COLO829 (cell line): ENCODE measurements at regions not wholly inside any gene's neighbourhood (a gene's known extent, or its start where the extent isn't known, plus 50 kb on each side); places are given as distances from the start of the nearest gene placed in this dataset.
"Not testable (repeated sequence)": the region's sequence is repeated elsewhere in the genome, so short reads cannot be mapped to it uniquely, and the experiment has no call there.

Source experiments
- DNase-seq: peaks from one replicate; pipeline ENCODE4 v3.0.0; 2012; ENCODE audit warnings: low spot score

DNA sequence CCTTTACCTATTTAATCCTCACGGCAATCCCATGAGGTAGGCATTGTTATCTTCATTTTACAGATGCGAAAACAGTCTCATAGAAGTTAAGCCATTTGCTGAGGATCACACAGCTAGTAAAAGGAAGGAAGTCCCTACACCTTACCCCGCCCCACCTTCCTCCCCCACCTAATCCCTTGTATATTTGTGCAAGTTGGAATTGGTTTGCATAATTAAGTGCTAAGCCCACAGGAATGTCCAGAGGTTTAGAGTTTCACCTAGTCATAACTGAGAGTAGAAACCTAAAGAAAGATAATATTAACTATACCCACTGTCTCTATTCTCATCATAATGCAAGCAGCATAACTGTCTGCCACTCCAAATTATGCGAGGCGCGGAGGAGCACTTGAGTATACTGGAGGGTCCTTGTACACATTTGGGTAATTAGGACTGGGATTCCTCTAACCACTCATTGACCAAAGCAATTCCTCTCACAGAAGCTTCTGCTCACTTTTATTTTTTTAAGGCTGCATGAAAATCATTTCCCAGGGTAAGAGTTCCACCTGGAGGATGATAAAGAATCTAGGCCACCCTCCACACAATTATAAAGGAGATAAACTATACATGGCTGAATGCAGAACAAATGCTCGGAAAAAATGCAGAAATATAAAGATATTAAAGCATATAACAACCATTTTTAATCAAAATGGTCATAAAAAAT lies 199.9 kb downstream of the FAM181B start:
- no peak for DNase-seq

DNA sequence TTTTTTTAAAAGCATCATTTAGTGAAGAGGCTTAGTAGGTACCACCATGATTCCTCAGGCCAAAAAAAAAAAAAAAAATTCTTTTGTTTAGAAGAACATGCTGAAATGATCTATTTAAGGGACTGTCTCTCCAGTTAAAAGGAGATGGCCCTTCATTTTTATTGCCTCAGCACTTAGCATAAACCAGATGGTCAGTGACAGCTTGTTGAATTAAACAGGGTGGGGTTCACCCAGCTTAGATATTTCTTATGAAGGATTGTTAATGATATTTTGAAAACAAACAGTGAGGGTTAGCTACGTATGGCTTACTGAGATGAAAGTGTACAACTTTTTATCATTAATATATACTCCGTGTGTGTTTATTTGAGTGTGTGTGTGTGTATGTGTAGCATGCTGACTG lies 203.7 kb downstream of the FAM181B start:
- no peak for DNase-seq

DNA sequence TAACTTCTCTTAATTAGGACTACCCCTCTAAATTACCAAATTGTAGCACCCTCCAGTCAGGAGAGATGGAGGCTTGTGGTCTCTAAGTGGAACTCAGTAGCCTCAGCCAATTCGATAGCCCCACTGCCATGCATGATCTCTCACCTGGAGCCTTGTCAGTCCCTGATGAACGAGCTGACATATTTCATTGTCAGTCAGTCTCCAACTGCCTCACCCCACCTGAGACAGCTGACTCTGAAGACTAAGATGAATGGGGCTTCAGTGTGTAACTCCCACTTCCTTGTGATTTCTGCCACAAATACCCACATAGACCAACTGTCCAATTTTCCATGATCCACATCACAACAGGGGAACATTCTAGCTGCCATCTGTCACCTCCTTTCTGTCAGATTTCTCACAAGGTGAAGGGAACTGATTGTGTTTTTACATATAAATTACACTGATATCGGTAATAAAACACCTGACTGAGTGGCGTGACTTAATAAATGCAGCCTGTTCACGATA lies 206.5 kb downstream of the FAM181B start:
- no peak for DNase-seq

DNA sequence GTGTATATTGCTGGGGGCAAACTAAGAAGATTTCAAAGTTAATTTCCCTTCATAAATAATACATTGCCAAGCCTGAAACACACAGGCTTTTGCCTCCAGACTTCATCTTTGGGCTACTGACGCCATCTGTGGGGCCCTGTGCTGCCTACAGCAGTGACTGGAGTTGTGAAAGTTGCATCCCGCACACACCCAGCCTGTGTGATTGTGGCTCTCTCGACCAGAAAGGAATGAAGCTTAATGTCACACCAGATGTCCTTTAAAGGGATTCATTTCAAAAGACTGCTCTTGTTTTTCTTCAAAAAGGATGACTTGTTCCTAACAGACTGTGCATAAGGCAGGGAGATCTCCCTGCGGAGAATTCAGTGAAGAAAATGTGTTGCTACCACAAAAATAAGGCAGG lies 210.5 kb downstream of the FAM181B start:
- no peak for DNase-seq

DNA sequence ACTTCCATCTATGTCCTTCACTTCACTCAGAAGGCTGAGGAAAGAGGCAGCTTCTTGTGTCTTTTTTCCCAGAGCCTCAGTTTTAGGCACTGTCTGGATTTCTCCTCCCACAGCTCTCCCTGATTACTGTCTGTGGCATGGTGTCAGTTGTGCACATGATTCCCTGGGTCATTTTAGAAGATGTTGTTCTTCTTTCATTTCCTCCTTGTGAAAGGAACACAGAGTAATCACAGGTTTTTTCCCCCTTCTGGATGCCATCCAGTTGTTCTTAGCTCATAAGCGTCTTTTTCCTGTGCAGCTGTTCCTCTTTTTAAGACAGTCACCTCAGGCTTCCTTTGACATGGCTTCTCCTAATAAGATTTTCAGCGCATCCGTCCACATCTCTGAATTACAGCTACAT lies 212.2 kb downstream of the FAM181B start:
- DNase-seq: no peak

DNA sequence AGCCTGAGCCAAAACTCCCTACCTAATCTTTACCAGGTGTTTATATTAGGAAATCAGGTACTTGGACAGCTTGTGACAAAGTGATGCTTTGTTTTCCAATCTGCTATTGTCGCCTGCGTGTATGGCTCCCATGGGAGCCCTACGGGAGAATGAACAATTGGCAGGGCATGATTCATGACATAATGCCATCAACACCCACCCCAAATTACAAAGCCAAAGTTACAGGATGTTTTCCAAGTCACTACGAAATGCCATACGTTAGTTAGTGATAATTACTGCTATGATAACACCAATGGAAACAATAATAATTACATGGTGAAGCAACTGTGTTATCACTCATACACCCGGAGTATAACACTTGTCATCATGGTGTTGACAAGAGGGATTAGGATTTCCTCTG lies 226.4 kb downstream of the FAM181B start:
- no peak for DNase-seq

DNA sequence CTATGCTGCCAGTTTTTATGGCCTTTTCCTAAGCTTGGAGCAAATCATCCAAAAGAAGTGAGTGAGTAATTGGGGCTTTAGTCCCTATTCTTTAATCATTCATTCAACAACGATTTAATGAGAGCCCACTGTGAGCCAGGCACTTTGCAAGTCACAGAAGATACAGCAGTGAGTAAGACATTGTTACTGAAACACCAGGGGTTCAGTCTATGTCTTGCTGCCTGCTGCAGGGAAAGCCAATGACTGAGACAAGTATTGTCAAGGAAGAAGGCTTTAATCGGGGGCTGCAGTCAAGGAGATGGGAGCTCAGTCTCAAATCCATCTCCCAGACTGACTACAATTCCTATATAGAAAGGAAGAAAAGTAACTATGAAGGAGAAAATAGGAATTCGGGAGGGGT lies 228.3 kb downstream of the FAM181B start:
- DNase-seq: no peak

DNA sequence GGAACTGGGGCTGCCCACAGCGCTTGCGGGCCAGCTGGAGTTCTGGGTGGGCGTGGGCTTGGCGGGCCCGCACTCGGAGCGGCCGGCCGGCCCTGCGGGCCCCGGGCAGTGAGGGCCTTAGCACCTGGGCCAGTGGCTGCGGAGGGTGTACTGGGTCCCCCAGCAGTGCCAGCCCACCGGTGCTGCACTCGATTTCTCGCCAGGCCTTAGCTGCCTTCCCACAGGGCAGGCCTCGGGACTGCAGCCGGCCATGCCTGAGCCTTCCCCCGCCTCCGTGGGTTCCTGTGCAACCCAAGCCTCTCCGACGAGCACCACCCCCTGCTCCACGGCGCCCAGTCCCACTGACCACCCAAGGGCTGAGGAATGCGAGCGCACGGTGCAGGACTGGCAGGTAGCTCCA lies 232.5 kb downstream of the FAM181B start:
- not testable (repeated sequence) for DNase-seq

DNA sequence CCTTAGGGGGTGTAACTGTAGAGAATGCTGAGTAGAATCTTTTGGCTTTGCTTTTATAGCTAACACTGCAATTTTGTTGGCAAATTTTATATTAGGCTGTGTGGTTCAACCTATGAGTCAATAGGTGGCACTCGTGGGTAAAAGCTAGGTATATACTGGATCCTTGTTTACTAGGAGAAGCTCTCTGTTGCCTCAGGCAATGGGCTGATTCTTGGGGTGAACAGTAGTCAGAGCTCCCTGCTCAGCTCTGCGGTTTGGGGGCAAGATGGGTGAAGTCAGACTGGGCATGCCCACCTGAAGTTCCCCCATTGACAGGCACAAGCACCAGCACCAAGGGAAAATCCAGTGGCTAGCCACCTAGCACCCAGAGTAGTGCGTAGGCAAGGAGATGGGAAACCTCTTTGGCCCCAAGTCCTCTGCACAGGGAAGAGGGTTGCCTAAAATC lies 238.7 kb downstream of the FAM181B start:
- DNase-seq: peak; percentile 15

DNA sequence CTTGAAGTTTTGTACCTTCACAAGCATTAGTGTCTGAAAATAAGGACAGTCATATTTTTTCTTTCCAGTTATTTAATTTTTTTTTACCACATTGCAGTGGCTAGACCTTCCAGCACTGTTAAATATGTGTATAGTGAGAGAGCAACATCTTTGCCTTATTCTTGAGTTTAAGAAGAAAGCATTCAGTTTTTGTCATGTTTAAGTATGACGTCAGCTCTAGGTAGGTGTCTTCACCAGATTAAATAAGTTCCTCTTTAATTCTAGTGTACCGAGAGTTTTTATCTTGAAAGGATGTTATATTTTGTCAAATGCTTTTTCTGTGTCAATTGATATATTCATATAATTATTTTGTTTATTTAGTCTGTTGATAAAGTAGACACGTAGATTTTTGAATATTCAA lies 258.8 kb downstream of the FAM181B start:
- no peak for DNase-seq

DNA sequence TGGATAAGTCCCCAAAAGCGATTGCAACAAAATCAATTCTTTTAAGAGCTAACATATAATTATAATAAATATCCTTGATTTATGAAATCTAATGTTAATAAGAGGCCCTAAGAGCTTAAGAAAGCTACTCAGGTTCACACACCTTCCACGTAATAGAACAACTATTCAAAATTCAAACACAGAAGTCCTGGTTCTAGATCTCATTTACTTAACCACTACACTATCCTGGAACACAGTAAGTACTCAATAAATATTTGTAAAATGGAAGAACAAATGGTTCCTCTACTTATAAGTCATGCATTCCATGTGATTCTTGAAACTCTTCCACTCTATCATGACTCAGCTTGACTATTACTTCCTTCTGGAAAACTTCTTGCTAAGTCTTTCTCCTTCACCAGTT lies 268.2 kb downstream of the FAM181B start:
- no peak for DNase-seq

DNA sequence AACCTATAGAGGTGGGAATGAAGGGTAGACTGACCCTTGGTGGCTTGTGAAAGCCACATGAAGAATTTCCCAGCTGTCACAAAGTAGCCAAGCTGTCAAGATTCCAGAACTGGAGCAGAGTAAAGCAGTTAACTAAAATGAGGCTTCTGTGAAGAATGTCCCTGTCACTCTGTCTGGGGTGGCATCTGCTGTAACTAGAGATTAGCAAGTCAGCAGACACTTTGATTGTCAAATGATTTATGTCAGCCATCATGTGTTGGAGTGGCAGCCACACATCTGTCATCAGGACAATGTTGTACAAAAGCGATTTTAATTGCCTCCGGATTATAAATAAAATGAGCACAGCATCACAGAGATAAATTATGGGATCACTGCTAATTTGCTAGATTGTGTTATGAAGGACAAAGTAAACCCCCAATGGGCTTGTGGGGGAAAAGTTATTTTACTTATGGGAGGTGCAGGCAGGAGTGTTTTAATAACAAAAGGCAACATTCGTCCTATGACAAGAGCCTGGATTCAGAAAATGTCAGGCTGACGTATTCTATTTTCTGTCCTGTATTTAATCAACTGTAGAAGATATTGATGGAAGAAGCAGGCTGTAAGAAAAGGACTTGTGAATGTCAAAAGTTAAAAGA lies 270.9 kb downstream of the FAM181B start:
- DNase-seq: no peak

DNA sequence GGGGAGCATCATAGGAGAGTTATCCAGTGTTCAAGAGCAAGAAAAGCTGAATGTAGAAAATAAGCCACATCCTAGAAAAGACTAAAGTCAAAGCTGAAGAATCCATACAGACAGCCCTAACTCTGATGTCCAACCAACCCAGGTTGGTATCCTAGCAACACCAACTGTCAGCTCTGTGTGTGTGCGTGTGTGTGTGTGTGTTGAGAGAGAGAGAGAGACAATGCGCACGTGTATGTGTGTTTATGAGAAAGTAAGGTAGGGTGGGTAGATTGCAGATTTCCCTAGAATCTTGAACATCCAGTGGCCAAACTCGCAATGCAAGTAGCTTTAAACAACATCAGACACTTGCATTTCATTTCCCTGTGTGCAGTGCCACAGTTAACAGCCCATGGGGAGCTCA lies 274.9 kb downstream of the FAM181B start:
- no peak for DNase-seq

DNA sequence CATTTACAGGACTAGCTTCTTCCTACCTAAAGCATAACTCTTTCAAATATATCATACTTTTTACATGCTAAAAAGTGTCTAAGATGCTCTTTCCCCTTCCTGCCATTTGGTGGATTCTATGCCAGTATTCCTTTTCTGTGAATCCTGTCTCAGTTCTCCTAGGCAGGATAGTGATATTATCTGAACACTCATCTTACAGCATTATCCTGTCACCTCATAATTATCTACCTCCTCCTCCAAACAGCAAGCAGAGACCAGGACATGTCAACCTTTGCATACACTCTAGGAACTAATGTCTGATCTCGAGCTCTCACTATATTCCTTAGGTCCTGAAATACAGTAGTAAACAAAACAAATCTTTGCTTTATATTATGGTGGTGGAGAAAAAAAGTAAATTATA lies 275.5 kb downstream of the FAM181B start:
- no peak for DNase-seq

DNA sequence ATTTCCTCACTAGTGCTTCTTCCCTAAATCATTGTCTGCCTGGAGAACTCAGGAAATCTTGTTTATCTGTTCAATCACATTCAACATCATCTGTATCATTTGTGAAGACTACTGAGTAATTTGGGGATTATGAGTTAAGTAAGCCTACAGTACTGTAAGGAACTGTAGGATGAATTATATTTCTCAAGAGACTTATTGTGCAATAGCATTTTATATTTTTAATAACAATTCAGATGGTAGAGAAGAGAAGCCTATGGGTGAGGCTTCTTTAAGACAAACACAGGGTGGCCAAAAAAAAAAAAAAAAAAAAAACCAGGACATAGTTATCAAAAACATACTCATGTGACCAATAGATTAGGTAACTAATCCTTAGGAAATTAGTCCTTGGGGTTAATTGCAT lies 282.7 kb downstream of the FAM181B start:
- no peak for DNase-seq

DNA sequence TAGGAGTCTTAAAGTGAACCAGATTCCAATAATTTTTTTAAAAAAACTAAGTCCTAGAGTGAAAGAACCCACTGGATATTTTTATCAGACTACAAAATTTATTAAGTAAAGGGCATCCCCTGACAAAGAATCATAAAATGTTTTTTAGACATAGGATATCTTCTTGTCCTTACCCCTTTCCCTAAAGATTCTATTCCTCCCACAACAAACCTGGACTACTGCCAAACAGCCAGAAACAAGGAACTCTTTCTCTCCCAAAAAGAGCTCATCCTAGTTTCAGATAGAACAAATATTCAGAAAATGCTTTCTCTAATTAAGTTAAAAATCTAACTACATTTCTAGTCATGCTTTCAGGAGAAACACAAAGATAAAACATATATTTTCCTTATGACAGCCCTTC lies 327.1 kb downstream of the FAM181B start:
- DNase-seq: peak; percentile 72

DNA sequence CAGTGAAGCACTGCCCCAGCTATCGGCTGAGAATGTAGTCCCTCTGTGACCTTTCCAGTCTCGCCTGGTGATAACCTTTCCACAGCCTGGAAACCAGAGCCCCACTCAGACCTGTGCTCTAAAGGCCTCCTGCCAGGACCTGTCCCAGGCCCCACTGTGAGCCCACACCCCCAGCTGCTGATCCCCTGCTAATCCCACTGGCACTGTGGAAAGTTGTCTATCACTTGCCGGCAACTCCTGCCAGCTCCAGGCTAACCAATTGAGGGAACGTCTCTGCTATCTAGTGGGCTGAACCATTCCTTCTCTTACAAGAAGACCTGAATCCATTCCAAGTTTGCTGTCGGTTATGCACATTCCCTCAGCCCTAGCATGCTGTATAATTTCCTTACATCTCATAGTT lies 328.2 kb downstream of the FAM181B start:
- no peak for DNase-seq

DNA sequence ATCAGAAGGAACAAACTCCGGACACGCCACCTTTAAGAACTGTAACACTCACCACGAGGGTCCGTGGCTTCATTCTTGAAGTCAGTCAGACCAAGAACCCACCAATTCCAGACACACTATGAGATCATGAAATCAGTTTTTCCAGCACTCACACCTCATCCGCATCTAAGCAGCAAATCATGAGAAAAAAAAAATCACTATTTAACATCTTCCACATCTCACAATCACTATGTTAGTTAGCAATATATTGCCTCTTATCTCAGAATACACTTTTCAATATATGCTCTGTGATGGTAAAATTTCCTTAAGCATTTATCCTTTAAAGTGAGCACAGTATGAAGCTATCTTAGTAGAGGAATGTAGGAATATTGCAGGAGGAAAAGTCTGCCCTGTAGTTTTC lies 328.7 kb downstream of the FAM181B start:
- no peak for DNase-seq

DNA sequence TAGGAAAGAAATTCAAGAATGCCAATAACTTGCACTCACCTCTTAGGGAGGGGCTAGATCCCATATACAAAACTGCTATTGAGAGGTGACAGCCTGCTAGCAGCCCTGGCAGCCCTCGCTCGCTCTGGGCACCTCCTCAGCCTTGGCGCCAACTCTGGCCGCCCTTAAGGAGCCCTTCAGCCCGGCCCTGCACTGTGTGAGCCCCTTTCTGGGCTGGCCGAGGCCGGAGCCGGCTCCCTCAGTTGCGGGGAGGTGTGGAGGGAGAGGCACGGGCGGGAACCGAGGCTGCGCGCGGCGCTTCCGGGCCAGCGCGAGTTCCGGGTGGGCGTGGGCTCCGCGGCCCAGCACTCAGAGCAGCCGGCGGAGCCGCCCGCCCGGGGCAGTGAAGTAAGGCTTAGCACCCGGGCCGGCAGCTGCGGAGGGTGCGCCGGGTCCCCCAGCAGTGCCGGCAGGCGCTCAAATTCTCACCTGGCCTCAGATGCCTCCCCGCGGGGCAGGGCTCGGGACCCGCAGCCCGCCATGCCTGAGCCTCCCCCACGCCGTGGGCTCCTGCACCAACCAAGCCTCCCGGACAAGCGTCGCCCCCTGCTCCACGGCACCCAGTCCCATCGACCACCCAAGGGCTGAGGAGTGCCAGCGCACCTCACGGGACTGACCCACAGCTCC lies 329.9 kb downstream of the FAM181B start:
- no peak for DNase-seq

DNA sequence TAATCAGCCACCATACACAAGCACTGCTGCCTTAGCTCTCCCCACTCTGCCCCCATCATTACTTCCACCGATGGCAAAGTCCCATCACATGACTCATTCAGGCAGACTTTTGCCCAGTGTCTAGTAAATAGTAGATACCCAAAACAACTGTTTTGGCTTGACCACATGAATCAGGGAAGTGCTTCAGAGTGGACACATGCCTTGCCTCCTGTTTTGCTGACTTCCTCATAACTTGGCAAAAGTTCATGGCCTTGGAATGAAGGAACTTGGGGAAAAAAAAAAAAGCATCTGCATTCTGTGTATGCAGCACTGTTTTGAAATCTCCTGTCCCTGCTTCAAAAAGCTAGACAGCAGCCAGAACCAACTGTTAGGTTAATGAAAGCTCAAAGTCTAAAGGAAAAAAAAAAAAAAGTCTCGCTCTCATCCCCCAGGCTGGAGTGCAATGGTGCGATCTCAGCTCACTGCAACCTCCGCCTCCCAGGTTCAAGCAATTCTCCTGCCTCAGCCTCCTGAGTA lies 335.3 kb downstream of the FAM181B start:
- DNase-seq: no peak

DNA sequence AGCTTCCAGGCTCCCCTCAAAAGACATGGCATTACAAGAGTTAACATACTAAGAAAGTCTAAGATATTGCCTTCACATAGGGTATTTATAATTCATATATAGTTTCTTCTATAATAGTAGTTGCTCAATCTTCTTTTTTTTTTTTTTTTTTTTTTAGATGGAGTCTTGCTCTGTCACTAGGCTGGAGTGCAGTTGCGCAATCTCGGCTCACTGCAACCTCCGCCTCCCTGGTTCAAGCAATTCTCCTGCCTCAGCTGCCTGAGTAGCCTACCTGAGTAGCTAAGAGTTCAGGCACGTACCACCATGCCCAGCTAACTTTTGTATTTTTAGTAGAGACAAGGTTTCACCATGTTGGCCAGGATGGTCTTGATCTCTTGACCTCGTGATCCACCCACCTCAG lies 337.0 kb downstream of the FAM181B start:
- DNase-seq: not testable (repeated sequence)

DNA sequence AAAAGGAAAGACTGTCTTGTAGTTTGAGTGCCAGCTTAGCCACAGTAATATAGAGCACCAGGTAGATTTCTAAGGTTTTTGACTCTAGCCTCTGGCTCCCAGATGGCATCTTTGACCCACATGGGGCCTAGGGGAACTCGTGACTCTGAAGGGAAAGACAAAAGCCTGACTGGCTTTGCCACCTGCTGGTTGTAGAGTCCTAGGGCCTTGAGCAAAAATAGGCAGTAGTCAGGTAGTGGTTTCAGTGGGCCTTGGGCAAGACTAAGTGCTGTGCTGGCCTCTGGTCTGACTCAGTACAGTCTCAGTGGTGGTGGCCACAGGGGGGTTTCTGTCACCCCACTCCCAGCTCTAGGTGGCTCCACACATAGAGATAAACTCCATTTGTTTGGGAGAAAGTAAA lies 349.4 kb downstream of the FAM181B start:
- DNase-seq: no peak
